ENCODE measurements at regions not wholly inside any gene's neighbourhood (a gene's known extent, or its start where the extent isn't known, plus 50 kb on each side); places are given as distances from the start of the nearest gene placed in this dataset.

DNA sequence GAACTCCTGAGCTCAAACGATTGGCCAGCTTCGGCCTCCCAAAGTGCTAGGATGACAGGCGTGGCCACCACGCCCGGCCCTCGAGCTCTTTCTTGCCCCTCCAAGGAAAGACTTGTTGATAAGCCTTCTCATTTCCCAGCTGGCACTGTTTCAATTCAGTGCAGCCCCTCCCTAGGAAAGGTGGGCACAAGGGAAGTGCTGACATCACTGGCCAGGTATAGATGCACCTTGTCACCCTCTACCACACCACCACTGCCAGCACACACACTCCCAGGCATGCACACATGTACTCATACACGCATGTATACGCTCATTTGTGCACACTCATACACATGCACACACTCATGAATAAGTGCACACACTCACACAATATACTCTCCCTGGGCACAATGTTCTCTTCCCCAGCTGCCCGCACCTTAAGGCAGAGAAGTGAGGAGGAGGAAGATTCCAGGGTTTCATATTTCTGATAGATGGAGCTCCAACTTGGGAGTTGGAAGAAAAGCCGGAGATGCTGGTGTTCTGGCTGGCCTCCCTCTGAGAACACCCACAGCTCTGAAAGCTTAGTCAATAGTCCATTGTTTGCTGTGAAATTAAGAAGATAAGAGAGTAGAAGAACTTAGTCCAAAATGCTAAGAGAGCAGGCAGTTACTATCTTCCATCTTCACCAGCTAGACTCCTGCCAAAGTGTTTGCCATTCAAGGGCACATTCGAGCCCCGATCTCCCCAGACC is 196.7 kb downstream of the FOXO1 start:
- H3K27ac ChIP-seq = no peak overlapping the region
- intact Hi-C loops (cut with DNase I) = no loop called here
- 78 to 81% (median 79%) methylated on average over 12 of the region's 12 CpGs for WGBS, 3 donors

DNA sequence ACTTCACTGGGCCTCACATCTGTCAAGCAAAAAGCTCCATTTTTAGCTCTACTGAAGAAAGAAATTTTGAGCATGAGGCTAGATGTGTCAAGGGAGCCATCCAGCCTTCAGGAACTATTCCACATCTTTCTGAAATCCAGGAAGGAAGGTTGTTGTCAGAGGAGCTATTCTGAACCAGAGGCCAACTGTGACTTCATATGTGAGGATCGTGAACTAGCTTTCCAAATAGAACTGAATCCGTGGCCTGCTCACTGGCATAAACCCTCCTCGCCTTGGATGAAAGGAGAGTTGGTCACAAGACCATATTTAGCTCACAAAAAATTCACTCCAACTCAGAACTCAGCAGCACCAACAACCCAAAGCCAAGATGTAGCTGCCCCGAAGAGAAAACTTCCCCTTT is 195.8 kb downstream of the FOXO1 start:
- intact Hi-C loops (cut with DNase I) = no loop called here
- no peak for DNase-seq

More for the DNA sequence above, 196.7 kb downstream of the FOXO1 start:
- Histone ChIP-seq H3K4me1 (ENCODE audit: insufficient read depth) (no peaks in the 10 kb centered on the region), H3K9me3 (no peaks in the 10 kb centered on the region), H3K27me3 (no peaks in the 10 kb centered on the region), H3K4me3 (no peak overlapping the region), H3K36me3 (no peaks in the 10 kb centered on the region)
- TF ChIP-seq, protein P1, sequence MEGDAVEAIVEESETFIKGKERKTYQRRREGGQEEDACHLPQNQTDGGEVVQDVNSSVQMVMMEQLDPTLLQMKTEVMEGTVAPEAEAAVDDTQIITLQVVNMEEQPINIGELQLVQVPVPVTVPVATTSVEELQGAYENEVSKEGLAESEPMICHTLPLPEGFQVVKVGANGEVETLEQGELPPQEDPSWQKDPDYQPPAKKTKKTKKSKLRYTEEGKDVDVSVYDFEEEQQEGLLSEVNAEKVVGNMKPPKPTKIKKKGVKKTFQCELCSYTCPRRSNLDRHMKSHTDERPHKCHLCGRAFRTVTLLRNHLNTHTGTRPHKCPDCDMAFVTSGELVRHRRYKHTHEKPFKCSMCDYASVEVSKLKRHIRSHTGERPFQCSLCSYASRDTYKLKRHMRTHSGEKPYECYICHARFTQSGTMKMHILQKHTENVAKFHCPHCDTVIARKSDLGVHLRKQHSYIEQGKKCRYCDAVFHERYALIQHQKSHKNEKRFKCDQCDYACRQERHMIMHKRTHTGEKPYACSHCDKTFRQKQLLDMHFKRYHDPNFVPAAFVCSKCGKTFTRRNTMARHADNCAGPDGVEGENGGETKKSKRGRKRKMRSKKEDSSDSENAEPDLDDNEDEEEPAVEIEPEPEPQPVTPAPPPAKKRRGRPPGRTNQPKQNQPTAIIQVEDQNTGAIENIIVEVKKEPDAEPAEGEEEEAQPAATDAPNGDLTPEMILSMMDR (IDR thresholded peaks at IDR 0.05) = no peak
- TF ChIP-seq POLR2A (IDR thresholded peaks at IDR 0.05) (no peak), EP300 (IDR thresholded peaks at IDR 0.05) (no peak)
- no peak for DNase-seq

DNA sequence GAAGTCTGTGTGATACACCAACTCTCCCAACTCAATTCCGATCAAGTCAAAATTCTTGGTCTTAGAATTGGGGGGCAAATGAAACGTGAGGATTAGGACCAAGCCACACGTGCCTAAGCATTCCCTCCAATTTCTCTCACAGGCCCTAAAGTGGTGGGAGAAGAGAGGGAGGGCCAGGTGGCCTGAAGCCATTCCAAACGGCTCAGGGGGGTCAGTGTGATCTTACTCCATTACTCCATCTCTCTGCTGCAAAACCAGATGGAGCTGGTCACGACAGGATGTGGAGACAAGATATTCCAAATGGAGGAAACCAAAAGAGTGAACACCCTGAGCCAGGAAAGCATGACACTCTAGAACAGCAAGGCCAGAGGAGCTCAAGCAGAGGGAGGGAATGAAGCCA is 195.4 kb downstream of the FOXO1 start:
- Histone ChIP-seq H3K27me3 (no peaks in the 10 kb centered on the region), H3K4me3 (no peak overlapping the region), H3K36me3 (no peaks in the 10 kb centered on the region), H3K27ac (no peak overlapping the region), H3K9me3 (no peaks in the 10 kb centered on the region), H3K4me1 (ENCODE audit: insufficient read depth) (no peaks in the 10 kb centered on the region)
- TF ChIP-seq, protein P1 (IDR thresholded peaks at IDR 0.05) = no peak
- TF ChIP-seq POLR2A (IDR thresholded peaks at IDR 0.05) = no peak
- TF ChIP-seq EP300 (IDR thresholded peaks at IDR 0.05) = no peak
- WGBS, 3 donors = 82 to 99% (median 89%) methylated on average over 5 of the region's 5 CpGs
- DNase-seq = no peak
- intact Hi-C loops (cut with DNase I) = no loop called here

More for the DNA sequence above, 195.8 kb downstream of the FOXO1 start:
- Histone ChIP-seq H3K4me3 (no peak overlapping the region), H3K36me3 (no peaks in the 10 kb centered on the region), H3K27ac (no peak overlapping the region), H3K27me3 (no peaks in the 10 kb centered on the region), H3K4me1 (ENCODE audit: insufficient read depth) (no peaks in the 10 kb centered on the region), H3K9me3 (no peaks in the 10 kb centered on the region)
- TF ChIP-seq EP300 (IDR thresholded peaks at IDR 0.05) (no peak), POLR2A (IDR thresholded peaks at IDR 0.05) (no peak)
- TF ChIP-seq, protein P1 (IDR thresholded peaks at IDR 0.05) = no peak
- 61 to 88% (median 85%) methylated on average over 4 of the region's 4 CpGs for WGBS, 3 donors

GRCh38 chr13:40471911-40472310 is 194.5 kb downstream of the FOXO1 start:
- Histone ChIP-seq H3K4me1 (ENCODE audit: insufficient read depth) (peaks cover 5% of the 10 kb centered on the region), H3K27ac (no peak overlapping the region), H3K9me3 (no peaks in the 10 kb centered on the region), H3K4me3 (no peak overlapping the region), H3K36me3 (no peaks in the 10 kb centered on the region), H3K27me3 (no peaks in the 10 kb centered on the region)
- no peak for DNase-seq
- intact Hi-C loops (cut with DNase I) = no loop called here
- TF ChIP-seq EP300 (IDR thresholded peaks at IDR 0.05) (no peak), POLR2A (IDR thresholded peaks at IDR 0.05) (no peak)
- TF ChIP-seq, protein P1 (IDR thresholded peaks at IDR 0.05) = no peak
- 96 to 99% (median 97%) methylated on average over 10 of the region's 10 CpGs for WGBS, 3 donors
